Body of pancreas (tissue), 4 donors: ENCODE measurements at regions not wholly inside any gene's neighbourhood (a gene's known extent, or its start where the extent isn't known, plus 50 kb on each side); places are given as distances from the start of the nearest gene placed in this dataset.

Experiments used
- ATAC-seq: fragments of 150-250 bp; one replicate; pipeline ENCODE4 v1.9.1; 2016
- DNase-seq, 4 donors: peaks; one replicate each; pipeline ENCODE4 v3.0.0-alpha.2; 2019
- H3K27ac ChIP-seq, 4 donors: fragments of 200-600 bp; sonication (generic); 1 replicate in 3 of 4; 2 replicates in 1 of 4; pipeline versions ENCODE4 v1.5.1 to v1.6.1; 2016 to 2019; ENCODE audit warnings: mild to moderate bottlenecking in 1 of 4, mixed read lengths in 1 of 4, moderate library complexity in 1 of 4
- H3K27me3 ChIP-seq, 2 donors: fragments of 200-600 bp; sonication (generic); one replicate each; pipeline ENCODE4 v1.6.0; 2016; ENCODE audit warnings: mild to moderate bottlenecking in 1 of 2
- H3K36me3 ChIP-seq, 2 donors: fragments of 200-600 bp; sonication (generic); replicated peaks in 1 of 2; 2 replicates each; pipeline ENCODE4 v1.5.1; 2016; ENCODE audit warnings: low read depth in 2 of 2; ENCODE audit not compliant: insufficient read depth in 1 of 2
- H3K4me1 ChIP-seq: fragments of 200-600 bp; sonication (generic); one replicate; pipeline ENCODE4 v1.6.0; 2016
- H3K4me3 ChIP-seq, 2 donors: fragments of 200-600 bp; sonication (generic); 1 replicate in 1 of 2; 2 replicates in 1 of 2; pipeline ENCODE4 v1.5.1; 2016 to 2019
- H3K9me3 ChIP-seq, 3 donors: fragments of 200-600 bp; sonication (generic); 1 replicate in 2 of 3; 2 replicates in 1 of 3; pipeline ENCODE4 v1.5.1; 2016
- CTCF ChIP-seq, 7 experiments: fragments of 450-650 bp in 4 of 7; fragments of 200-600 bp in 3 of 7; sonication (generic) in 3 of 7; IDR thresholded peaks; one replicate each; pipeline ENCODE4 v1.5.1; 2016 to 2019; ENCODE audit warnings: antibody characterized with exemption in 7 of 7
- POLR2A ChIP-seq, 3 donors: fragments of 450-650 bp; IDR thresholded peaks; one replicate each; pipeline ENCODE4 v1.6.1; 2016; ENCODE audit warnings: antibody characterized with exemption in 3 of 3, mild to moderate bottlenecking in 2 of 3
- WGBS, 2 donors: methylation state at CpG; one replicate each; pipeline ENCODE4 v1.1.5; 2017; 5-methylcytosine and 5-hydroxymethylcytosine counted together
- intact Hi-C: fragments of 100-400 bp; cut with DNase I; formaldehyde crosslinking; loops from one replicate; pipeline ENCODE4 v1.15.1; 2023

- ATAC-seq (no peak), DNase-seq (no peak)
- Histone ChIP-seq H3K36me3 (no peaks in the 10 kb centered on the region), H3K27ac (no peak overlapping the region), H3K27me3 (no peaks in the 10 kb centered on the region), H3K4me1 (no peaks in the 10 kb centered on the region), H3K9me3 (no peaks in the 10 kb centered on the region), H3K4me3 (no peak overlapping the region)
- intact Hi-C loops, result no loop called here
- 64 to 69% methylated on average over 8 of the region's 8 CpGs for WGBS, 2 donors
- no peak for TF ChIP-seq POLR2A (IDR thresholded peaks at IDR 0.05)
- no peak for TF ChIP-seq CTCF (IDR thresholded peaks at IDR 0.05)
These were observed 63.0 kb downstream of the RMI2 start for GRCh38 chr16:11408216-11408615.

- no peaks in the 10 kb centered on the region for H3K9me3 ChIP-seq
- no peak overlapping the region for H3K27ac ChIP-seq
- no peaks in the 10 kb centered on the region for H3K4me1 ChIP-seq
- H3K27me3 ChIP-seq, result no peaks in the 10 kb centered on the region
- H3K36me3 ChIP-seq, result no peaks in the 10 kb centered on the region
- 67 to 71% methylated on average over 6 of the region's 6 CpGs for WGBS, 2 donors
- H3K4me3 ChIP-seq, result no peak overlapping the region
- DNase-seq (no peak), ATAC-seq (no peak)
- intact Hi-C loops, result no loop called here
- TF ChIP-seq POLR2A (IDR thresholded peaks at IDR 0.05) (no peak), CTCF (IDR thresholded peaks at IDR 0.05) (no peak)
These were observed 64.1 kb downstream of the RMI2 start for GRCh38 chr16:11409398-11409797.

GRCh38 chr16:11410376-11411058 lies 65.3 kb downstream of the RMI2 start:
- DNase-seq, result peak in 1 of 4 donors; percentile 50
- intact Hi-C loops, result loop anchor here (10.0 kb wide), 2 partner anchors 234 to 394 kb away; no protein-coding TSS in a partner anchor
- Histone ChIP-seq H3K27me3 (no peaks in the 10 kb centered on the region), H3K27ac (no peak overlapping the region), H3K4me3 (no peak overlapping the region), H3K9me3 (no peaks in the 10 kb centered on the region), H3K36me3 (no peaks in the 10 kb centered on the region), H3K4me1 (no peaks in the 10 kb centered on the region)
- WGBS, 2 donors, result 77 to 96% methylated on average over 8 to 12 of the region's 12 CpGs
- no peak for TF ChIP-seq CTCF (IDR thresholded peaks at IDR 0.05)
- TF ChIP-seq POLR2A (IDR thresholded peaks at IDR 0.05), result no peak
- no peak for ATAC-seq

- Histone ChIP-seq H3K4me3 (no peak overlapping the region), H3K27ac (no peak overlapping the region), H3K9me3 (no peaks in the 10 kb centered on the region), H3K36me3 (no peaks in the 10 kb centered on the region), H3K4me1 (no peaks in the 10 kb centered on the region), H3K27me3 (no peaks in the 10 kb centered on the region)
- TF ChIP-seq CTCF (IDR thresholded peaks at IDR 0.05) (no peak), POLR2A (IDR thresholded peaks at IDR 0.05) (no peak)
- 70 to 77% methylated on average over 5 to 9 of the region's 9 CpGs for WGBS, 2 donors
- intact Hi-C loops, result loop anchor here (10.0 kb wide), 2 partner anchors 234 to 394 kb away; no protein-coding TSS in a partner anchor
- ATAC-seq (no peak), DNase-seq (no peak)
These were observed 65.8 kb downstream of the RMI2 start for GRCh38 chr16:11411059-11411550.
